HG03095 (cell line): ENCODE measurements at regions not wholly inside any gene's neighbourhood (a gene's known extent, or its start where the extent isn't known, plus 50 kb on each side); places are given as distances from the start of the nearest gene placed in this dataset.

ENCODE experiments used
- ATAC-seq: cut with Tn5 transposase; IDR thresholded peaks from one replicate; pipeline ENCODE4 v1.9.1; 2021; ENCODE audit warnings: moderate library complexity; ENCODE audit not compliant: unreplicated experiment

DNA sequence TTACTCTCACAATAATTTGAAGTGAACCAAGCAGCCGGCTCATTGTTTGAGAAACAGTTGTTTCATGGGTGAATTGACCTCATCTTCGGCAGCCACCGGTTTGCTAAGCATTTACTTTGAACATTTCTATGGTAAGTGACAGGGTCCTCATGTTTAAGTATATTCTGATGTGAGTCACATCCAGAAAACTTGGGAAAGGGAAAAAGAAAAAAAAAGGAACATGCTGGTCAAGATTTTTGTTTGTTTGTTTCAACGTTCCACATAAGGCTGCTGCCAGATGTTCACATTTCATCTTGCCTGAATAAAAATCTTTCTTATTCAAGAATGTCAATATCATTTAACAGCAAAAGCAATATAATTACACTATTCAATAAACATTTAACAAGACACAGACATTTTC lies 55.0 kb upstream of the EXOC2 start:
- ATAC-seq: no peak

DNA sequence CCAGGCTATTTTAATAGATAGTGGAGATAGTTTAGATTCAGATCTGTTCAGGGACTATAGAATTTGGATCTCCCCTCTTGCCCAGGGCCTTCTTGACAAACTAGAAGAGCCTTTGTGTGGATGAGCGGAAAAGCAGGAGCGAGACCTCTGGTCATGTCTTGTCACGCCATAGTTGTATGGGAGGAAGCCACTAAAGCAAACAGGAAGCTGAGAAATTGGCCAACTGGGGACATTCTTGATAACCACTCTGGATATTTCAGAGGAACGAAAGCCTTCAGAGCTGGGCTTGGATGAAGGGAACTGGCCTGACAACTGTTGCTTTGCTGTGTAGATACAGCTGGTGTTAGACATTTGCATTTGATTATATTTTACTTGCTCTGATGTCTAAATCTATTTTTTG lies 54.1 kb upstream of the EXOC2 start:
- no peak for ATAC-seq

DNA sequence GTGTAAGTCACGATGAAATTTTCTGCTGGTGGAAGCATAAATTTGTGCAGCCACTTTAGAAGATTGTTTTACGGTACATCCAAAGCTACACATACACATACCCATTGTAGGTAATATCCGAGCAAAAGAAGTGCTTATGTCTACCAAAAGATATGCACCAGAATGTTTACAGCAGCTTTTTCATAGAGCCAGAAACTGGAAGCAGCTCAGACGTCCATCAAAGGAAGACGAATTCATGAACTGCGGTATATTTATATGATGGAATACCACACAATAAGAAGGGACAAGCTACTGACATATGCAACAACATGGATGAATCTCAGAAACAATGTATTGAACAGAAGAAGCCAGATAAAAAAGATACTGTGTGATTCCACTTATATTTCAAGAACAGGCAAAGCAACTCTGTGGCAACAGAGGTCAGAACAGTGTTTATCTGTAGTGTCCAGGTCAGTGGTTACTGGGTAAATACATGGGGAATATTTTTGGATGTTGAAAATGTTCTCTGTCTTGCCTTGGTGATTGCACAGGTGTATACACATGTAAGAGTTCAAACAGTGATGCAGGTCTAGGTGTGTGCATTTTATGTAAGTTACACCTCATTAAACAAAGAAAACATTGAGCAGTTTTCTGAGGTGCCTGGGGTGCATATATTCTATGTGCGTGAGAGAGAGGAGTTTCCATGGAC lies 51.9 kb upstream of the EXOC2 start:
- ATAC-seq: no peak

DNA sequence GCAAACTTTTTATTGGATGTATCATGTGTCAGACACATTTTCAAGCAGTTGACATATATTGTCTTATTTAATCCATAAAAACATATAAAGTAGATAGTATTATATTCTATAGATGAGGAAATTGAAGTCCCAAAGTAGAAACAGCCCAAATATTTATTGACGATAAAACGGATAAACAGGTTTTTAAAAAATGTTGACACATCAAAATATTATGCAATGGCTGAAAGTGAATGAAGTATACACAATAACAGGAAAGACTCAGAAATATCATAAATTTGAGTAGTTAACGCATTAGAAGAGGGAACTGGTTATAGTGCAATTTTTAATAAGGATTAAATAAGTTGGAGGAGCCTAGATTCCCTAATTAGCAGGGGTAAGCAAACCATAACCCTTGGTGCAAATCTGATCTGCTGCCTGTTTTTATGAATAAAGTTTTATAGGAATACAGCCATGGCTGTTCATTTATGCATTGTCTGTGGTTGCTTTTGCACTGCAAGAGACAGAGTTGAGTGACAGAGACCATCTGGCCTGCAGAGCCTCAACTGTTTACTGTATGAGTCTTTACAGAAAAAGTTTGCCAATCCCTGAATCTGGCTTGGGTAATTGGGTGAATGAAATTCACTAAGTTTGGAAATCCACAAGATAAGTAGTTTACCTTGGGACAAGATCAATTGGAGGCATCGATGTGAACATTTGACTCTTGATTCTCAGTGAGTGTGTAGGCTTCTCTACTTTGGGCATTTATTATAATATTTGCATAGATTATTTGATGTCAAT lies 50.6 kb upstream of the EXOC2 start:
- ATAC-seq: no peak
